CD4-positive, alpha-beta T cell treated with Interleukin-10 for 1 hour (primary cell): ENCODE measurements at regions not wholly inside any gene's neighbourhood (a gene's known extent, or its start where the extent isn't known, plus 50 kb on each side); places are given as distances from the start of the nearest gene placed in this dataset.
"Not testable (repeated sequence)": the region's sequence is repeated elsewhere in the genome, so short reads cannot be mapped to it uniquely, and the experiment has no call there.

Source experiments
- DNase-seq: peaks from one replicate; pipeline ENCODE4 v3.0.0-alpha.2; 2020

DNA sequence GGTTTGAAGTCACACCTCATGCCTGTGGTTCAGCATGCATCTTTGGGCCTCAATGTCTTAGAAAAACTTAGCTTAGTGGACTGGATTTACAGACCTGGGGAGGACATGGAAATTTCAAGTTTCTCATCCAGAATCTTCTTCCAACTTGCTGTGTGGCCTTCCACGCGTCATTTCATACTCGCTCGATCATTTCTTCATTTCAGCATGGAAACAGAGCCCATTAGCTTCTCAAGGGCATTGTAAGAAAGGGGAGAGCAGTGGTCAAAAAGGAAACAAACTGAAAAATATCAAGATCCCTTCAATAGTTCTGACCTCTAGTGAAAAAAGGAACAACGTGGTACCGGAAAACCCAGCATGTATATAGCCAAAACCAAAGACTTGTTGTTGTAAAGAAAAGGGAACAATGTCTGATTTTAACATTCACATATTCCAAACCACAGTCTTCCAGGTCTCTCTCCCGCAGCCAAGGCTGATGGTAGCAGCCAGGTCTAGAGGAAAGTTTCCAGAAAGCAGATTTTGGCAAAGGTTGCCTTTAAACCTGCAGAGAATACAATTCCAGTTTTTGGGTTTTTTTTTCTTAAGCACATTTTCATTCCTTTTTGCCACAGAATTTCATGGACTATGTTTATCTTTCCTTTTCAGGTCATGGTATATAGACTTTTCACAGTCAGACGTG lies 97.0 kb upstream of the CDC42BPA start:
- no peak for DNase-seq

DNA sequence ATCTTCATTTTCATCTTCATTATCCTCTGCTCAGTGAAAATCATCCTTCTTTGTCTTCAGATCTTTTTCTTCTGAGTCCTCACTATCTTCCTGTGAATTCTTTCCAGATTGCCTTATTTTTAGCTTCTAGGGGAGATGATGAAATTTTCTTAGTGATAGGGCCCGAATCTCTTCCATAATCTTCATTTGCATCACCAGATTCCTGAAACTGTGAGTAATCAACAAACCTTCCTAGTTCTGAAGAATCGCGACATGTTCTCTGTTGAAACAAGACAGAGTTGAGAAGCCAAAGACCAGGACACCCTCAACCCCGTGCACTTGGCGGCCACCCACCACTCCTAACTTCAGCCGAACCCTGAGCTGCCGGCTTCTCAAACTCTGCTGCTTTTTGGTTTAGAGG lies 92.8 kb upstream of the CDC42BPA start:
- DNase-seq: no peak

DNA sequence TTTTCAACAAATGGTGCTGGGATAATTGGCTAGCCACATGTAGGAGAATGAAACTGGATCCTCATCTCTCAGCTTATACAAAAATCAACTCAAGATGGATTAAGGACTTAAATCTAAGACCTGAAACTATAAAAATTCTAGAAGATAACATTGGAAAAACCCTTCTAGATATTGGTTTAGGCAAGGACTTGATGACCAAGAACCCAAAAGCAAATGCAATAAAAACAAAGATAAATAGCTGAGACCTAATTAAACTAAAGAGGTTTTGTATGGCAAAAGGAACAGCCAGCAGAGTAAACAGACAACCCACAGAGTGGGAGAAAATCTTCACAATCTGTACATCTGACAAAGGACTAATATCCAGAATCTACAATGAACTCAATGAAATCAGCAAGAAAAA lies 88.0 kb upstream of the CDC42BPA start:
- not testable (repeated sequence) for DNase-seq

DNA sequence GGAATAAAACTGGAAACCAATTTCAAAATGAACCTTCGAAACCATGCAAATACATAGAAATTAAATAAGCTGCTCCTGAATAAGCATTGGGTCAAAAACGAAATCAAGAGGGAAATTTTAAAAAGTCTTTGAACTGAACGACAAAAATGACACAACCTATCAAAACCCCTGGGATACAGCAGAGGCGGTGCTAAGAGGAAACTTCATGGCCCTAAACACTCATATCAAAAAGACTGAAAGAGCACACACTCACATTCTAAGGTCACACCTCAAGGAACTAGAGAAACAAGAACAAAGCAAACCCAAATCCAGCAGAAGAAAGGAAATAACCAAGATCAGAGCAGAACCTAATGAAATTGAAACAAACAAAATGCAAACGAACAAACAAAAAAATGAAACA lies 85.2 kb upstream of the CDC42BPA start:
- DNase-seq: no peak

DNA sequence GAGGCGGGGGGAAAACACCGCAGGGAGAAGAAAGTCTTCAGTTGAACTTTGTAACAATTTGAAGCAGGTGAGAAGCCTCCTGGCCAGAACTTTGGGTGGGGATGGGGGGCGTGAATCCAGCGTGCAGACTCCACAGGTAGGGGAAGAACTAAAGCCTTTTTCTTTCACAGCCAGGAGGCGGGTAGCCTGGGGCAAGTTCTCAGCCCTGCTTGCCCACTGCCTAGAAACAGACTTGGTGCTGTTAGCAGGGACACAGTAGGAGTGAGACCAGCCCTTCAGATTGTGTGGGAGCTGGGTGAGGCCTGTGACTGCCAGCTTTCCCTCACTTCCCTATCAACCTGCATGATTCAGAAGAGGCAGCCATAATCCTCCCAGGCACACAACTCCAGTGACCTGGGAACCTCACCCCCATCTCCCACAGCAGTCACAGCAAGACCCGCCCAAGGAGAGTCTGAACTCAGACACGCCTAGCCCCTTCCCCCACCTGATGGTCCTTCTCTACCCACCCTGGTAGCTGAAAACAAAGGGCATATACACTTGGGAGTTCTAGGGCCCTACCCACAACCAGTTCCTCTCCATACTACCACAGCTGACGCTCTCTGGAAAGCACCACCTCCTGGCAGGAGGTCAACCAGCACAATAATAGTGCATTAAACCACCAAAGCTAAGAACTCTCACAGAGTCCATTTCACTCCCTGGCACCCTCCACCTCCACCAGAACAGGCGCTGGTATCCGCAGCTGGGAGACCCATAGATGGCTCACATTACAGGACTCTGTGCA lies 83.5 kb upstream of the CDC42BPA start:
- DNase-seq: no peak

DNA sequence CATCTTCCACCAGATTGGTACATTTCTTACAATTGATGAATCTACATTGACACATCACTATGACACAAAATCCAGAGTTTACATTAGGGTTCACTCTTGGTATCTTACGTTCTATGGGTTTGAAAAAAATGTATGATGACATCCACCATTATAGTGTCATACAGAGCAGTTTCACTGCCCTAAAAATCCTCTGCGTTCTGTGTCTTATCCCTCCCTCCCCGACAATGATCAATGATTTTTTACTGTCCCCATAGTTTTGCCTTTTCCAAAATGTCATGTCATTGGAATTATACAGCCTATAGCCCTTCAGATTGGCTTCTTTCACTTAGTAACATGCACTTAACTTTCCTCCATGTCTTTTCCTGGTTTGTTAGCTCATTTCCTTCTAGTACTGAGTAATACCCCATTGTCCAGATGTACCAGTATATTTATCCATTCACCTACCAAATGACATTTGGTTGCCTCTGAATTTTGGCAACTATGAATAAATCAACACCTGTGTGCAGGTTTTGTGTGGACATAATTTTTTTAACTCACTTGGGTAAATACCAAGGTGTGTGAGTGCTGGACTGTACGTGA lies 80.9 kb upstream of the CDC42BPA start:
- DNase-seq: no peak

DNA sequence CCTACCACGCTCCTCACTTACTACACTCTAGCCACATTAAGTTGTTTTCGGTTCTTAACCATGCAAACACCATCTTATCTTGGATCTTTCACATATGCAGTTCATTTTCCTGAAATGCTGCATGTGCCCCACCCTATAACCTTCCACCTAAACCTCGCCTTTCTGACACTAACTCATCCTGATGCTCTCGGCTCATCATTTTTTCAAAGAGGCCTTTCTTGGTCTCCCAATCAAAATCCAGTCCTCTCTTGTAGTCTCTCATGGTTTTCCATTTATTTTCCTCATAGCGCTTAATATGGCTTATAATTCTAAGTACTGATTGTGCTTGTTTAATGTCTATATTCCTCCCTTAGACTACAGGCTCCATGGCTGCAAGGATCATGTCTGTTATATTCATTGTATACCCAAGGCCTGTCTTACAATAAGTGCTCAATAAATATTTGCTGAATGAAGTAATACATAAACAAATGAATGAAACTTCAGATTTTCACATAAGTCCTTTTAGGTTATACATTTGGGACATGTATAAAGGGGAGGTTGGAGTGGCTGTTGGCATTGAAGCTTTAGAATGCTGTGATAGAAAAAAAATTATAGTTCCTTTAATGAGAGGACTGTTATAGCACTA lies 79.2 kb upstream of the CDC42BPA start:
- no peak for DNase-seq

DNA sequence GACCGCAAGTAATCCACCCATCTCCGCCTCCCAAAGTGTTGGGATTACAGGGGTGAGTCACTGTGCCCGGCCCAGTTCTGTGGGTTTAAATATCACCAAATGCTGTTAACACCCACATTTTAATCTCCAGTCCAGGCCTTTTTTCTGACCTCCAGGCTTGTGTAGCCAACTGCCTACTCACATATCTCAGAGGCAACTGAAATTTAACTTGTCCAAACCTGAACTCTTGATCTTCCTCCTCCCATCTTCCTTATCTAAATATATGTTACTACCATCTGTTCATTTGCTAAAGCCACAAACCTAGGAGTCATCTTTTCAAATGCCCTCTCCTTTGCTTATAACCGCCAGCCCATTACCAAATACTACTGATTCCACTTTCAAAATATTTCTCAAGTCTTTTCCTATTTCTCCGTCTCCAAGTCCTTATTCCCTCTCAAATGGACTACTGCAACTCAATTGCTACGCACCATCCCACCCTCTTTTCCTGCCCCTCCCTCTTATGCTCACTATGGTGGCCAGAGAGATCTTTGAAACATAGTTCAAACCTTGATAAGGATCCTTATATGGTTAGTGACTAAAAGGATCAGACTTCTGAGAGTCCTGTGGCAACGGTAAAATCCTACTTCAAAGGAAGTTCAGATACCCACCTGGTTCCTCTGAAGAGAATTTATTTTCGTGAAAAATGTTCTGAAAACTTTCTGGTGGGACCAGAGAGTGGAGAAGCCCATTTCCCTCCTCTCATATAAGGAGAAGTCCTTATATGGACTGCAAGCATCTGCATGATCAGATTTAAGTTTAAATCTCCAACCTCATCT lies 78.5 kb upstream of the CDC42BPA start:
- DNase-seq: no peak

DNA sequence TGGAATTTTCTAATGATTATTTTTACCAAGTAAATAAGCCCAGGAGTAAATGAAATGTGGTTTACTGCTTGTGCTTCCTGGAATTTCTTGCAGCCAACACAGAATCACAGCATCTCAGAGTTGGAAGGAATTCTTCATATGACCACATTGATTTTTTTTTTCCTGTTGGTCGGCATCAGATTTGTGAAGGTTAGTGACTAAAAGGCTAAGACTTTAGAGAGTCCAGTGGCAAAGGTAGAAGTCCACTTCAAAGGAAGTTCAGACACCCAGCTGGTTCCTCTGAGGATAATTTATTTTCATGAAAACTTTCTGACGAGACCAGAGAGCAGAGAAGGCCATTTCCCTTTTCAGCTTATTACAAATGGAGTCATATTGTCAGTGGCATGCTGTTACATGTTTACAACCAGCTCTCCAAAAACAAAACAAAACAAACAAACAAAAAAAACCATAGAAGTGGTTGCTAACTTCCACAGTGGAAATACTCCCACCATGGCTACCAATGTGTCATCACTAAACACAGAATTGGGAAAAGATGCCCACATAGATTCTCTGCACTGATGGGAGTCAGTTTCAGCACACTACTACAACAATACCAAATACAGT lies 77.2 kb upstream of the CDC42BPA start:
- DNase-seq: no peak

DNA sequence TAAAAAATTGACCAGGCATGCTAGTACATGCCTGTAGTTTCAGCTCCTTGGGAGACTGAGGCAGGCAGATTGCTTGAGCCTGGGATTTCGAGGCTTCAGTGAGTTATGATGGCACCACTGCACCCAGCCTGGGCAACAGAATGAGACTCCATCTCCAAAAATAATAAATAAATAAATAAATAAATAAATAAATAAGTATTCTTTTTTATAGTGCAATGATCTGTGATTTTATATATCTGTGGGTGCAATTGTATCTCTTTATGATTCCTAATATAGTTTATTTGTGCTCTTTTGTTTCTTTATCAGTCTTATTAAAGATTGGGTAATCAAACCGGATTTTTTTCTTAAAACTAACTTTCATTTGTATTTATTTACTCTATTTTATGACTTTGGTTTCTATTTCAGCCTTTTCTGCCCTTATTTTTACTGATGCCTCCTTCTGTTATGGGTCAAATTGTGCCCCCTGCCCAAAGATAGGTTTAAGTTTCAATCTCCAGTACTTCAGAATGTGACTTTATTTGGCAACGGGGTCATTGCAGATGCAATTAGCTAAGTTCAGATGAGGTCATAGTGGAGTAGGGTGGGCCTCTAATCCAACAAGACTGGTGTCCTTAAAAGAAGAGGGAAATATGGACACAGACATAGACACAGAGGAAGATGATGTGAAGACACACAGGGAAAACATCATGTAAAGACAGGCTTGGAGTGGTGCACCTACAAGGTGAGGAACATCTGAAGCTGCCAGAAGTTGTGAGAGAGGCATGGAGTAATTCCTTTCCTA lies 74.9 kb upstream of the CDC42BPA start:
- no peak for DNase-seq

DNA sequence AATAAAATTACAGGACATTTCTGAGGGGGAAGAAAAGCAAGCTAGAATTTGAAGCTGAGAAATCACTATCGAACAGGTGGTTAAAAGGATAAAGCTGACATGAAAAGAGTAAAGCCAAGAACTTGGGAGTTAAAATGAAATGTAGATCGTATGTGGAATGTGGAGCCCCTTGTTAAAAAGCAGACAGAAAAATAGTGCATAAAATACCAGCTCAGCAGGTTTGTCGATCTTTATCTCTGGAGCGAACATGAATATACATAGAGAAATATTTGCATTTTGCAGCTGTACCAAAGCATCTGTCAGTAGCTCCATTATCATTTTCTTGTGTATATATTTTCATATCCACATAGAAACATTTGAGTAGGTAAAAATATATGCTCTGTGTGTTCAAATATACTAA lies 73.6 kb upstream of the CDC42BPA start:
- DNase-seq: no peak

DNA sequence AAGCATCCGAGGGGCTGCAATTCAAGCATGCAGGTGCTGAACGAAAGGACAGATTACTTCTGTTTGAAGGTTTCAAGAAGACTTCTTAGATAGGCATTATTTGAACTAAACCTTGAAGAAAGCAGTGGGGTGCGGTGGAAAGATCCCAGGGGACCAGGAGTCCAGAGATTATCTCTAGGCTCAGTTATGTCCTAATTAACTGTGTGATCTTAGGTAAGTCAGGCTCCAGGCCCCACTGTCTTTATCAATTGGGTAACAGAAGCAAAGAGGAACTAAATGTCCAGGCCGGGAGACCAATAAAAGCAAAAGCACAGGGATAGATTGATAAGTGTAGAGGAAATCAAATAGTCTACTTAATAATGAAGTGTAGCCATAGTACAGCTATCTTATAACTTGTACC lies 72.9 kb upstream of the CDC42BPA start:
- no peak for DNase-seq

DNA sequence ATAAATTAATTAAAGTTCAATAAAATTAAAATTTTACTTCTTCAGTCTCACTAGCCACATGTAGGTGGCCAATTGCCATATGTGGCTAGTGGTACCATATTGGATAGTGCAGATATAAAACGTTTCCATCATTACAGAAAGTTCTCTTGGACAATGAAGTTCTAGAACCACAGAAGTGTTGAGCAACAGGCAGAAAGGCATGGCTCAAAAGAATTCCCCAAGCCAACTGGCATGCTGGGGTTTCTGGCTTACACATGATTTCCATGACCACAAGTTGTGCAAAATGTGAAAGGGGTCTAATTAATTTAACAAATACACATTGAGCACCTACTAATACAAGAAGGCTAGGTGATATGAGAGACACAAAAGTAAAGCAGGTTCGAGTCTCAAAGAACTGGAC lies 72.2 kb upstream of the CDC42BPA start:
- DNase-seq: no peak

DNA sequence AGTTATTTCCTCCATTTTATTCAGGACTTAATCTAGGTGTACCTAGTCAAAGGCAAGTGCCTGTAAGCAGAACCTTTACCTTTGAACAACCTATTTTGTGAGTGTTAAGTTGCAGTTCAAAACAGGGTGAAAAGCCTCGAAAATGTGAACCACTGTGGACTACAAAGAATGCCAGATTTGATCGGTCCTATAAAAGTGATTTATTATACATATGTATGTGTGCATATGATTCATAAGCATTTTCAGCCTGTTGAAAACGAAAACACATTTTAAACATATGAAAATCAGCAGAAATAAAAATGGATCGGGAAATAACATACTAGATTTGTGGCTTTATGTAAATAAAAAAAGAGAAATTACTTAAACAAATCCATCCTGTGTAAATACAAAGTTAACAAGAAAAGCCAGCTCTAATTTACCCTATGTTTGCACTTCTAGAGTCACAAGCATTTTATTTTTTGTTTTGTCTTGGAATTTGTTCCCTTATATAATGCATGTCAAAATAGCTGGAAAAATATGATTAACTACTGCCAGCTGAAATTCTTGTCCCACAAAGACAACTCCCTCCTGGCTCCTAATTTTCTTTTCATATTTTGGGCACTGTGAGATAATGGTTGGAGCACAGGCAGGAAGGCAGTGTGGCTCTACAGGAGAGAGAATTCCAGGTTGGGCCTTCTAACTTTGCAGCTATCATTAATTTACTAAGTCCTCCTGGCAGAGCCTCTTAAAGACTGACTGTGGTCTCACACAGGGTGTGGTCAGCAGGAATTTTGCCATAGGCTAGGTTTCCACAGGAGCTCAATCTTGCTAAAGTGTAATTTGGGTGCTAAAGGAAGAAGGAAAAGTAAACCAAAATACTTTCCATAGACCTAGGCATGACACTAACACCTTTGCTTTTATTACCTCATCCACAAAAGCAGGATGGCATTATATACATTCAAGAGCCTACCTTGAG lies 70.2 kb upstream of the CDC42BPA start:
- DNase-seq: no peak

DNA sequence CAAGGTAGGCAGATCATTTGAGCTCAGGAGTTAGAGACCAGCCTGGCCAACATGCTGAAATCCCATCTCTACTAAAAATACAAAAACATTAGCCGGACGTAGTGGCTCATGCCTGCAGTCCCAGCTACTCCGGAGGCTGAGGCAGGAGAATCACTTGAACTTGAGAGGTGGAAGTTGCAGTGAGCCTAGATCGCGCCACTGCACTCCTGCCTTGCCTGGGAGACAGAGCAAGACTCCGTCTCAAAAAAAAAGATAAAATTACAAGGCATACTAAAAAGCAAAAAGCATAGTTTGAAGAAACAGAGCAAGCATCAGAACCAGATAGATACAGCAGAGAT lies 61.2 kb upstream of the CDC42BPA start:
- DNase-seq: no peak

DNA sequence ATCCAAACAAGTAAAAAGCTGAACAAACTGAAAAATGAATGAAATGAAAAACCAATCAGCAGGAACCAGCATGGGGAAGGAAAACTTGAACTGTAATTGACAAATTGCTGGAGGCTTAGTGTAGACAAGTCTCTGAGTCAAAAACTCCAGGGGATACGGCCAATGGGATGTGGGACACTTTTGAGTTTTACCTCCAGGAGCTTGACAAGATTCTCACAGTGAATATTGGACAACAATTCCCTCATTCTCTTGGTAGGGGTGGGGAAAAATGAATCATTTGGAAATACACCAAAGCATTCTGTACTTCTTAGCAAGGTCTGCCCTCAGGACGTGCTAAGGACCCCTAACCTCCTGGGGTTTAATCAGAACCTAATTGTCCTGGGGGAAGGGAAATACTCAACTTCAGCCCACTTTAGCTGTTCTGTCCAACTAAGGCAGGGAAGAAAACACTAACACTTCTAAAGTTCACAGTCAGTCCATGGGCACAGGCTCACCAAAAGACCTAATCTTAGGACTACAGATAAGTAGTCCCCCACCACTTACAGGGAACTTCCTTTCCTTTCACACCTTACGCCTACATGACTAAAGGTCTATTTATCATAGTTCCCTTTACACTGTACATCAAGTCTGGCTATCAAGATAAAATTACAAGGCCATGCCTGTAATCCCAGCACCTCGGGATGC lies 60.7 kb upstream of the CDC42BPA start:
- DNase-seq: no peak

DNA sequence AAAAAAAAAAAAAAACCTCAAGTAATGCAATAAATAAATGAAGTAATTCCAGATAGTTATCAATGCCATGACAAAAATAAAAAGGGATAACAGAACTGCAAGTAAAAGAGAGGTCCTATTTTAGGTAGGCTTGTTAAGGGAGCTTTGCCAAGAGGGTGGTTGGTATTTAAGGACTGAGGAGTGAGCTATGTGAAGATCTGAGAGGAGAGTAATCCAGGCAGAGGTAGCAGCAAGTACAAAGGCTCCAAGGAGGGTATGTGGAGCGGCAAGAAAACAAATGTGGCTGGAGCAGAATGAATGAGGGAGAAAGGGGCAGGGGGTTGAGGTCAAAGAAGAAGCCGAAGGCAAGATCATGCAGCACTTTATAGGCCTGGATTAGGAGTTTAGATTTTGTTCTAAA lies 59.9 kb upstream of the CDC42BPA start:
- no peak for DNase-seq

DNA sequence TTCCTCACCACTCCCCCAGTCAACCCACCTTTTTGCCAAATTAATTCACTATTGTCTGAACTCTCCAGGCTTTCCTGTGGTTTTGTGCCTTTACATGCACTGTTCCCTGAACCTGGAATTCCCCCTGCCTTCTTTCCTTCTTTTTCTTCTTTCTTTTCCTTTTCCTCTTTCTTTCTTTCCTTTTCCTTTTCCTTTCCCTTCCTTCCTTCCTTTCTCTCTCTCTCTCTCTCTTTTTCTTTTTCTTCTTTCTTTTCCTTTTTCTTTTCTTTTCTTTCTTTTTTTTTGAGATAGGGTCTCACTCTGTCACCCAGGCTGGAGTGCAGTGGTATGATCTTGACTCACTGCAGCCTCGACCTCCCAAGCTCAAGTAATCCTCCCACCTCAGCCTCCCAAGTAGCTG lies 56.6 kb upstream of the CDC42BPA start:
- DNase-seq: no peak

DNA sequence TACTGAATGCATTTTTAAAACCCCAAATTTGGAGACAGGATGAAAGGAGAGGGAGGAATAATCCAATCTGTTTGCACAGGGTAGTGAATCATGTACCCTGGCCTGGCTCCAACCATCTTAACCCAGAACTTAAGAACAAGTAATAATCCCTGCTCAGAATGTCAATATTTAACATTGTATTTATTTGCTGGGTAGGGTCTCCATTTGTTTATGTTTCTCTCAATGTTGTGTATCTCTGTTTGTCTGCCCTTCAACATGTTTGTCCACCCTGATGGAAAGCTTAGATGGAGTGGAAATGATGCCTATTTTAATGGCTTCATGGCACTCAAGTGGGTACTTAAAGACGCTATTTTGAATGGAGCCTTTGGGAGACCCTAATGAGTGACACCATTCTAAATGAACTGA lies 54.4 kb upstream of the CDC42BPA start:
- no peak for DNase-seq
